ENCODE measurements at regions not wholly inside any gene's neighbourhood (a gene's known extent, or its start where the extent isn't known, plus 50 kb on each side); places are given as distances from the start of the nearest gene placed in this dataset.
A peak's percentile ranks its signal among the peaks of the same experiment; 100 is the strongest.
"Not testable (repeated sequence)": the region's sequence is repeated elsewhere in the genome, so short reads cannot be mapped to it uniquely, and the experiment has no call there.

DNA sequence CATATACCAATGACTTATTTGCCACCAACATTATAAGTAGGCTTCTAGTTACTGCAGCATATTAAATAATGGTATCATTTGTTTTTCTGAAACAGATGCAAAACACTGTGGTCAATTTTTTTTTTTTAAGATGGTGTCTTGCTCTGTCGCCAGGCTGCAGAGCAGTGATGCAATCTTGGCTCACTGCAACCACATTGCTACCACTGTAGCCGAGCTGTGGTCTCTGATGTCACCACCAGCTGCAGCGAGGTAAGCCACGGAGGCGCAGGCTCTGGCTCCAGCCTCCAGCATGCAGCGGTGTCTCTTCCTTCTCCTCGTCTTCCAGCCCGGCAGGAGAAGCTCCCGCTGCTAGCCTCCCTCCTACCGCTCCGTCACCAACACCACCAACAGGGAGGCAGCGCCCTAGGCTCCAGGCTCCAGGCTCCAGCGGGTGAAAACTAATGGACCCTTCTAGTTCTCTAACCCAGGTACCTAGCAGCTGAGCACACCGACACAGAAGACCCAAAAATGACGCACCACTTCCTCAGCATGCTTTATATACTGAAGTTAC lies 840.8 kb downstream of the SPATA31A1 start:
- DNase-seq; H3K4me3 Mint-ChIP-seq; H3K36me3 ChIP-seq (ENCODE audit: insufficient read depth, low read length); H3K27ac Mint-ChIP-seq; H3K4me3 ChIP-seq (ENCODE audit: low read length); H3K9me3 Mint-ChIP-seq; intact Hi-C loops (cut with DNase I, micrococcal nuclease); H3K36me3 Mint-ChIP-seq (ENCODE audit: low read depth); H3K27me3 Mint-ChIP-seq; H3K4me1 Mint-ChIP-seq (ENCODE audit: low read depth); H3K4me1 ChIP-seq (ENCODE audit: insufficient read depth, low read length); H3K9me3 ChIP-seq (ENCODE audit: control insufficient read depth in 1 of 2, insufficient read depth in 1 of 2, low read length in 2 of 2); CTCF ChIA-PET; H3K27ac ChIP-seq (ENCODE audit: low read depth in 1 of 2, low read length in 2 of 2); ATAC-seq (ENCODE audit: poor library complexity); H3K27me3 ChIP-seq (ENCODE audit: control insufficient read depth in 1 of 2, insufficient read depth in 2 of 2, low read length in 2 of 2); POLR2A ChIA-PET: not testable (repeated sequence)

DNA sequence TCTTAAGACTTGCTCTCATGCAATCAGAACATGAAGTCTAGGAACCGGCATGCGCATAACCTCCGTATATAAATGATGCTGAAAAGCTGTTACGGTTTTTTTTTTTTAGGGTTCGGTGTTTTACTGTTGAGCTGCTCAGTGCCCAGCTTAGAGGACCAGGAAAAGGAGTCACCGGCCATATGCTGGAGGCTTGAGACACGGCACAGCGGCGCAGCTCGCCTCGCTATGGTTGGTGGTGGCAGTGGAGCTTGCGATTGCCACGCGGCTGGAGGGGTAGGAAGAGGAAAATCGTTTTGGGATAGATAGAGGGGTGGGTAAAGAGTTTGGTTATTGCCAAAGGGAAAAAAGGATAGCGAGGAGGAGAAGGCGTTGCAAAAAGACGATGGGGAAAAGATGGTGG lies 841.3 kb downstream of the SPATA31A1 start:
- H3K9me3 ChIP-seq (ENCODE audit: control insufficient read depth in 1 of 2, insufficient read depth in 1 of 2, low read length in 2 of 2); intact Hi-C loops (cut with DNase I, micrococcal nuclease); DNase-seq; H3K4me1 Mint-ChIP-seq (ENCODE audit: low read depth); POLR2A ChIA-PET; H3K36me3 ChIP-seq (ENCODE audit: insufficient read depth, low read length); H3K27me3 Mint-ChIP-seq; H3K4me3 ChIP-seq (ENCODE audit: low read length); H3K27ac ChIP-seq (ENCODE audit: low read depth in 1 of 2, low read length in 2 of 2); H3K4me1 ChIP-seq (ENCODE audit: insufficient read depth, low read length); H3K9me3 Mint-ChIP-seq; H3K27ac Mint-ChIP-seq; ATAC-seq (ENCODE audit: poor library complexity); CTCF ChIA-PET; H3K36me3 Mint-ChIP-seq (ENCODE audit: low read depth); H3K4me3 Mint-ChIP-seq; H3K27me3 ChIP-seq (ENCODE audit: control insufficient read depth in 1 of 2, insufficient read depth in 2 of 2, low read length in 2 of 2): not testable (repeated sequence)

DNA sequence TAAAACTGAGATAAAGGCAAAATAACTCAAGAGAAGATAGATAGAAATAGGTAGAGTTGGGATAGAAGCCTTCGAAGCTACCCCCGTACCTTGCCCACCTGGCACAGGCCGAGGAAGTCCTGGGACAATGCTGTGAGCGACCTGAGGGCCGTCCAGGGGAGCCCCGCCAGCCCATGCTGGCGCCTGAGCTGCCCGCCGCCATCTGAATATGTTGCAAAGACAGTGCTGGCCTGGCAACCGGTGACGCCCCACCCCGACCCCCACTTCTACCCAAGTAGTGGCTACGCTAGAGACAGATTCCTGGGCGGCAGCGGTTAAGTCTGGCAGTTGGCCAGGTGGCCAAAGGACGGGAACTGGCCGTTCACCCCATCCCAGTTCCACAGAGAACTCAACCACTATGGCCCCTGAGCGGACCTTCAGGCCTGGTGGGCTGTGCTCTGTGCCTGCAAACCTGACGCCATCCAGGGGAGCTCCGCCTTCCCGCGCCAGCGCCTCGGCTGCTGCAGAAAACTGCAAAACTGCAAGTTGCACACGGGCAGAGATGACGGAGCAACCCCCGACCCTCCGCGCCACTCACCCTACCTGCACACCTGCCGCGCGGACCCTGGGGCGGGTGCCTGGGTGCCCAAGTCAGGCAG lies 866.2 kb downstream of the SPATA31A1 start:
- H3K27ac Mint-ChIP-seq; intact Hi-C loops (cut with DNase I, micrococcal nuclease); H3K4me1 ChIP-seq (ENCODE audit: insufficient read depth, low read length); H3K4me1 Mint-ChIP-seq (ENCODE audit: low read depth); H3K4me3 ChIP-seq (ENCODE audit: low read length); H3K36me3 Mint-ChIP-seq (ENCODE audit: low read depth); H3K27me3 ChIP-seq (ENCODE audit: control insufficient read depth in 1 of 2, insufficient read depth in 2 of 2, low read length in 2 of 2); POLR2A ChIA-PET; H3K9me3 Mint-ChIP-seq; H3K36me3 ChIP-seq (ENCODE audit: insufficient read depth, low read length); ATAC-seq (ENCODE audit: poor library complexity); H3K27ac ChIP-seq (ENCODE audit: low read depth in 1 of 2, low read length in 2 of 2); CTCF ChIA-PET; H3K27me3 Mint-ChIP-seq; DNase-seq; H3K9me3 ChIP-seq (ENCODE audit: control insufficient read depth in 1 of 2, insufficient read depth in 1 of 2, low read length in 2 of 2); H3K4me3 Mint-ChIP-seq: not testable (repeated sequence)

DNA sequence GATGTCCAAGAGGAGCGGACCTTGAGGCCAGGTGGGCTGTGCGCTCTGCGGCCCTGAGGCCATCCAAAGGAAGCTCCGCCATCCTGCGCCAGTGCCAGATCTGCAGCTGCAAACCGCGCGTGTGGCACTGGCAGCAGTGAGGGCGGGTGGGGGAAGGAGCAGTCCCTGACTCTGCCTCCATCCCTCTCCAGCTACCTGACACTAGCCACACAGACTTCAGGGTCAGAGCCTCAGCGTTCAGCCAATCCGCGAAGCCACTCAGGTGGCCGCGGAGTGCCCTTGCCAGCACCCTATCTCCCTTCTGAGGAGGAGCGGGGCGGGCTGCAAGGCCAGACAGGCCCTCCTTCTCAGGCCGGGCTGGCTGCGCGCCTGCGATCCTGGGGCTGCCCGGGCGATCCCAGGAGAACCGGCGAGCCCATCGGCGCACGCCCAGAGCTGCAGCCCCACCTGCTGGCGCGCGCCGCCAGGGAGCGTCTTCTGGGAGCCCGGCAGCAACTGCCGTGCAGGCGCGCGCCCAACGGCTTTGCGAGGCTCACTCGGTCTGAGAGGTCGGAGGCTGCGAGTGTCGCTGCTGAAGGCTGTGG lies 867.2 kb downstream of the SPATA31A1 start:
- ATAC-seq (ENCODE audit: poor library complexity); H3K27me3 ChIP-seq (ENCODE audit: control insufficient read depth in 1 of 2, insufficient read depth in 2 of 2, low read length in 2 of 2); intact Hi-C loops (cut with DNase I, micrococcal nuclease); H3K4me1 Mint-ChIP-seq (ENCODE audit: low read depth); H3K9me3 ChIP-seq (ENCODE audit: control insufficient read depth in 1 of 2, insufficient read depth in 1 of 2, low read length in 2 of 2); POLR2A ChIA-PET; H3K36me3 Mint-ChIP-seq (ENCODE audit: low read depth); H3K27ac ChIP-seq (ENCODE audit: low read depth in 1 of 2, low read length in 2 of 2); H3K27me3 Mint-ChIP-seq; H3K36me3 ChIP-seq (ENCODE audit: insufficient read depth, low read length); H3K9me3 Mint-ChIP-seq; H3K27ac Mint-ChIP-seq; H3K4me3 Mint-ChIP-seq; H3K4me1 ChIP-seq (ENCODE audit: insufficient read depth, low read length); CTCF ChIA-PET; H3K4me3 ChIP-seq (ENCODE audit: low read length): not testable (repeated sequence)
- DNase-seq: peak in 1 of 14 experiments; percentile 0

DNA sequence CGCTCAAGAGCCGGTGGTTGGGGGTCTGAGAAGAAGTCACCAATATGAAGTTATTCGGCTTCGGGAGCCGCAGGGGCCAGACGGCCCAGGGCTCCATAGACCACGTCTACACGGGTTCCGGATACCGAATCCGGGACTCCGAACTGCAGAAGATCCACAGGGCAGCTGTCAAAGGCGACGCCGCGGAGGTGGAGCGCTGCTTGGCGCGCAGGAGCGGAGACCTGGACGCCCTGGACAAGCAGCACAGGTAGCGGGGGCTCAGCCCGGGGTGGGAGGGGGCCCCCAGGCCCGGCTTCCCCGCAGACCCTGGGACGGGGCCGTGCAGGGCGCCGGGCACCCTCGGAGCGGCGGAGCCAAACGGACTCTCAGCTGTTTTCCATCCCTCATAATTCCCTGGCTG lies 867.9 kb downstream of the SPATA31A1 start:
- H3K4me1 ChIP-seq (ENCODE audit: insufficient read depth, low read length); H3K9me3 ChIP-seq (ENCODE audit: control insufficient read depth in 1 of 2, insufficient read depth in 1 of 2, low read length in 2 of 2); H3K36me3 ChIP-seq (ENCODE audit: insufficient read depth, low read length); H3K9me3 Mint-ChIP-seq; H3K27me3 ChIP-seq (ENCODE audit: control insufficient read depth in 1 of 2, insufficient read depth in 2 of 2, low read length in 2 of 2); POLR2A ChIA-PET; H3K36me3 Mint-ChIP-seq (ENCODE audit: low read depth); H3K27me3 Mint-ChIP-seq; ATAC-seq (ENCODE audit: poor library complexity); H3K4me3 Mint-ChIP-seq; H3K27ac Mint-ChIP-seq; H3K4me3 ChIP-seq (ENCODE audit: low read length); H3K27ac ChIP-seq (ENCODE audit: low read depth in 1 of 2, low read length in 2 of 2); intact Hi-C loops (cut with DNase I, micrococcal nuclease); H3K4me1 Mint-ChIP-seq (ENCODE audit: low read depth); CTCF ChIA-PET: not testable (repeated sequence)
- peak in 1 of 14 experiments; percentile 0 for DNase-seq

All from CD4-positive, alpha-beta T cell (primary cell).